ENCODE measurements at regions not wholly inside any gene's neighbourhood (a gene's known extent, or its start where the extent isn't known, plus 50 kb on each side); places are given as distances from the start of the nearest gene placed in this dataset.

DNA sequence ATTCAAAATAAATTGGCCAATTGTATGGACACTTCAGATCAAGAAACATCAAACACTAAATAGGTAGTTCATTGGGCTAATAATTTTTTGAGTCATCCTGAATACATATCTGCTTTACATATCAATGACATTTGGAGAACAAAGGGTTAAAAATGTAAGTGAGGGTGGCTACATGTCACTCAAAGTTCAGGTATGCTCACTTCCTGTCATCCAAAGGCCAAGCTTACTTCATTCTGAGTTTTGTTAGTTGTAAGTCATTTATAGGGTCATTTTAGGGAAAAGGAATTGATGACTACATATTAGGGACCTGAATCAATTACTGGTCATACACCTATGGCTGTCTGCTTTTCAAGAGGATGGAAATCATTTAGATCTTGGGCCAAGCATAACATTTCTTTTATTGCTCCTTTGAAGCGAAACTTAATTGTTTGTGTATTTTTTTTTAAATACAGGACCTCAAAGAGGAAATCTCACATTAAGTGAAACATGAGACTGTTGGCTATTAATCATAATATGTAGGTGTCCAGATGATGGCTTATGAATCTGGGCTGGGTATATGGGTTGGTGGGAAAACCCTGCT lies 119.2 kb upstream of the LEF1 start:
- H3K4me3 ChIP-seq, result no peak overlapping the region
- no peaks in the 10 kb centered on the region for H3K36me3 ChIP-seq (ENCODE audit: control insufficient read depth in 4 of 4, insufficient read depth in 4 of 4, low read length in 4 of 4)
- ATAC-seq (ENCODE audit: insufficient read depth, low FRiP score), result no peak
- no peak for DNase-seq
- no peaks in the 10 kb centered on the region for H3K27me3 ChIP-seq (ENCODE audit: control insufficient read depth in 3 of 3, insufficient read depth in 3 of 3, low read length in 2 of 3)
- H3K4me1 ChIP-seq (ENCODE audit: control insufficient read depth in 5 of 5, insufficient read depth in 5 of 5, low read length in 5 of 5), result no peaks in the 10 kb centered on the region
- no peak overlapping the region for H3K9ac ChIP-seq (ENCODE audit: insufficient read depth in 1 of 2, low read length in 2 of 2)
- WGBS, 2 donors, result 59 to 78% methylated on average over 1 of the region's 1 CpG
- no peaks in the 10 kb centered on the region for H3K9me3 ChIP-seq (ENCODE audit: control insufficient read depth in 4 of 4, insufficient read depth in 3 of 4, low read length in 3 of 4)
- TF ChIP-seq, protein P1, sequence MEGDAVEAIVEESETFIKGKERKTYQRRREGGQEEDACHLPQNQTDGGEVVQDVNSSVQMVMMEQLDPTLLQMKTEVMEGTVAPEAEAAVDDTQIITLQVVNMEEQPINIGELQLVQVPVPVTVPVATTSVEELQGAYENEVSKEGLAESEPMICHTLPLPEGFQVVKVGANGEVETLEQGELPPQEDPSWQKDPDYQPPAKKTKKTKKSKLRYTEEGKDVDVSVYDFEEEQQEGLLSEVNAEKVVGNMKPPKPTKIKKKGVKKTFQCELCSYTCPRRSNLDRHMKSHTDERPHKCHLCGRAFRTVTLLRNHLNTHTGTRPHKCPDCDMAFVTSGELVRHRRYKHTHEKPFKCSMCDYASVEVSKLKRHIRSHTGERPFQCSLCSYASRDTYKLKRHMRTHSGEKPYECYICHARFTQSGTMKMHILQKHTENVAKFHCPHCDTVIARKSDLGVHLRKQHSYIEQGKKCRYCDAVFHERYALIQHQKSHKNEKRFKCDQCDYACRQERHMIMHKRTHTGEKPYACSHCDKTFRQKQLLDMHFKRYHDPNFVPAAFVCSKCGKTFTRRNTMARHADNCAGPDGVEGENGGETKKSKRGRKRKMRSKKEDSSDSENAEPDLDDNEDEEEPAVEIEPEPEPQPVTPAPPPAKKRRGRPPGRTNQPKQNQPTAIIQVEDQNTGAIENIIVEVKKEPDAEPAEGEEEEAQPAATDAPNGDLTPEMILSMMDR (IDR thresholded peaks at IDR 0.05; ENCODE audit: control extremely low read depth, extremely low read depth), result no peak
- H3K27ac ChIP-seq (ENCODE audit: low read depth in 1 of 2, low read length in 1 of 2), result no peak overlapping the region

DNA sequence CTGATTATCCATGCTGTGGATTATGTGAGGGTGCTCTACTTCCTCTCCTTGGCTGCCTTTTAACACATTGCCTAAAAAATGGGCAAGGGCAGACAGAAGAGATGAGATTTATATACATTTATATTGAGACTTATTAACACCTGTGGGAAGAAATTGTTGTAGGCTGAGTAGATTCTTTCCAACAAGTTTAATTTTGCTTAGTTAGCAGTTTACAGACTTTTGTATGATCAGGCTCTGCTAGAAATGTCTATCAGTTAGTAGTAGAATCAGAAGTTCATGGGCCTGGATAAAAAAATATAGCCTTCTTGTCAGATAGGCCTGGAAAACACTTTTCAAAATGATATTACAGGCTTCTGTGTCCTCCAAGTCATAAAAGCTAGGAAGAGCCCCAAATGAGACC lies 111.3 kb upstream of the LEF1 start:
- TF ChIP-seq, protein P1 (IDR thresholded peaks at IDR 0.05; ENCODE audit: control extremely low read depth, extremely low read depth), result no peak
- no peak for ATAC-seq (ENCODE audit: insufficient read depth, low FRiP score)

DNA sequence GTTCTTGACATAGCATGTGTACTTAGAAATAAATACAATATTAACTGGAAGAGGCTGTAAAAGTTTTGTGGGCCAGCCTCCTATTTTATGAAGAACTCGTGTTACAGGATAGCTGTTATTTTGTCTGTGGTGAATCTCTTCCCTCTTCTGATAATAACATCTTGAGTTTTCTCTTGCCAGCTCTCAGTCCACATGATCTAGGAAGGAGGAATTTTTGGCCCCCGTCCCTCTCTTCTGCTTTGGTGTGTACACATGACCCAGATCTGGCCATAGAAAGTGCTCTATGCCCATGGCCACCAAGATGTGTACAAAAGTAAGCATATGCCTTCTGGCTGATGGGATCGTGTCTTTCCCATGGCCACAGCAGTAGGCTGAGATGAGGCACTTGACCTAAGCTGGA lies 108.0 kb upstream of the LEF1 start:
- Histone ChIP-seq H3K36me3 (ENCODE audit: control insufficient read depth in 4 of 4, insufficient read depth in 4 of 4, low read length in 4 of 4) (no peaks in the 10 kb centered on the region), H3K27ac (ENCODE audit: low read depth in 1 of 2, low read length in 1 of 2) (no peak overlapping the region), H3K9me3 (ENCODE audit: control insufficient read depth in 4 of 4, insufficient read depth in 3 of 4, low read length in 3 of 4) (no peaks in the 10 kb centered on the region), H3K4me1 (ENCODE audit: control insufficient read depth in 5 of 5, insufficient read depth in 5 of 5, low read length in 5 of 5) (no peaks in the 10 kb centered on the region), H3K9ac (ENCODE audit: insufficient read depth in 1 of 2, low read length in 2 of 2) (no peak overlapping the region), H3K27me3 (ENCODE audit: control insufficient read depth in 3 of 3, insufficient read depth in 3 of 3, low read length in 2 of 3) (no peaks in the 10 kb centered on the region), H3K4me3 (no peak overlapping the region)
- ATAC-seq (ENCODE audit: insufficient read depth, low FRiP score) (no peak), DNase-seq (peak in 1 of 3 donors; percentile 11)
- WGBS, 2 donors, result 62 to 83% methylated on average over 3 of the region's 3 CpGs
- TF ChIP-seq, protein P1 (IDR thresholded peaks at IDR 0.05; ENCODE audit: control extremely low read depth, extremely low read depth), result no peak

More for the DNA sequence above, 111.3 kb upstream of the LEF1 start:
- H3K36me3 ChIP-seq (ENCODE audit: control insufficient read depth in 4 of 4, insufficient read depth in 4 of 4, low read length in 4 of 4), result no peaks in the 10 kb centered on the region
- H3K27ac ChIP-seq (ENCODE audit: low read depth in 1 of 2, low read length in 1 of 2), result no peak overlapping the region
- H3K4me1 ChIP-seq (ENCODE audit: control insufficient read depth in 5 of 5, insufficient read depth in 5 of 5, low read length in 5 of 5), result no peaks in the 10 kb centered on the region
- H3K9me3 ChIP-seq (ENCODE audit: control insufficient read depth in 4 of 4, insufficient read depth in 3 of 4, low read length in 3 of 4), result no peaks in the 10 kb centered on the region
- no peak for DNase-seq
- no peak overlapping the region for H3K4me3 ChIP-seq
- no peaks in the 10 kb centered on the region for H3K27me3 ChIP-seq (ENCODE audit: control insufficient read depth in 3 of 3, insufficient read depth in 3 of 3, low read length in 2 of 3)
- H3K9ac ChIP-seq (ENCODE audit: insufficient read depth in 1 of 2, low read length in 2 of 2), result no peak overlapping the region

DNA sequence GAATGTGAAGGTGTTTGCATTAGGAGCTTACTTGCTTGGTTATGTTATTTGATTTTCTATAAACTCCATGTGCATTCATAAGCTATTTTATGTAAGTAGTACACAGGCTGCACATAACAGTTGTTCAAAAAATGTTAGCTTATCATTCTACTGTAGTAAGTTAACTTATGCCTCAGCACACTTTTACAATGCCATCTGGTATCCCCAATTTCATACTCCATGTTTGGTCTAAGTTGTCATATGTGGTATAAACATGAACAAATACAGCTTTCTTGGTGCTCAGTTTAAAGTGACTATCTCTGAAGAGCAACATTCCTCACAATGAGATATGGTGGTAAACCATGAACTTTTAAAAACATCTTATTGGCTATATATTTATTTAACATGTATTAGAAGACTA lies 104.3 kb upstream of the LEF1 start:
- TF ChIP-seq, protein P1 (IDR thresholded peaks at IDR 0.05; ENCODE audit: control extremely low read depth, extremely low read depth), result no peak
- ATAC-seq (ENCODE audit: insufficient read depth, low FRiP score) (no peak), DNase-seq (no peak)
- H3K4me3 ChIP-seq, result no peak overlapping the region
- no peaks in the 10 kb centered on the region for H3K9me3 ChIP-seq (ENCODE audit: control insufficient read depth in 4 of 4, insufficient read depth in 3 of 4, low read length in 3 of 4)
- no peaks in the 10 kb centered on the region for H3K27me3 ChIP-seq (ENCODE audit: control insufficient read depth in 3 of 3, insufficient read depth in 3 of 3, low read length in 2 of 3)
- no peaks in the 10 kb centered on the region for H3K4me1 ChIP-seq (ENCODE audit: control insufficient read depth in 5 of 5, insufficient read depth in 5 of 5, low read length in 5 of 5)
- H3K27ac ChIP-seq (ENCODE audit: low read depth in 1 of 2, low read length in 1 of 2), result no peak overlapping the region
- no peak overlapping the region for H3K9ac ChIP-seq (ENCODE audit: insufficient read depth in 1 of 2, low read length in 2 of 2)
- H3K36me3 ChIP-seq (ENCODE audit: control insufficient read depth in 4 of 4, insufficient read depth in 4 of 4, low read length in 4 of 4), result no peaks in the 10 kb centered on the region
